Effector CD4-positive, alpha-beta T cell (primary cell): ENCODE measurements at regions not wholly inside any gene's neighbourhood (a gene's known extent, or its start where the extent isn't known, plus 50 kb on each side); places are given as distances from the start of the nearest gene placed in this dataset.

Experiments used
- DNase-seq: peaks from one replicate; pipeline ENCODE4 v3.0.0-alpha.2; 2020

GRCh38 chrX:25213611-25214010 lies 197.8 kb upstream of the ARX start:
- no peak for DNase-seq

- DNase-seq = no peak
These were observed 192.2 kb upstream of the ARX start for GRCh38 chrX:25207803-25208475.

DNA sequence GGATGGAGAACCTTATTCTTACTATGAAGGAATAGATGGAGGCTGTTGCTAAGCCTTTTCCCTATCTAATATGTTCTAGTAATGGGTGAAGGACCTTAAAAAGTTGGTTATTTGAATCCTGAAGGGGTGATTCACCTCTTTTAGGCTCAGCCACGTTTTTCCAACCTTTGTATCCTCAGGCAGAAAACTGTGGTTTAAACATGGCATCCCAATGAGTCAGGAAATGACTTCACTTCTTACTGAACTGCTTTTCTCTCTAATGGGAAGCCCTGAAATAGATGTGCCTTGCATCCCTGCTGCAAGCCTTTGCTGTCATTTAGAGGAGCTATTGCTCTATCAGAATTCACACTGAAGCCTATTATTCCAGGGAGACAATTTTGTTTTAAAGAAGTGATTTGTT lies 191.0 kb upstream of the ARX start:
- DNase-seq = no peak

DNA sequence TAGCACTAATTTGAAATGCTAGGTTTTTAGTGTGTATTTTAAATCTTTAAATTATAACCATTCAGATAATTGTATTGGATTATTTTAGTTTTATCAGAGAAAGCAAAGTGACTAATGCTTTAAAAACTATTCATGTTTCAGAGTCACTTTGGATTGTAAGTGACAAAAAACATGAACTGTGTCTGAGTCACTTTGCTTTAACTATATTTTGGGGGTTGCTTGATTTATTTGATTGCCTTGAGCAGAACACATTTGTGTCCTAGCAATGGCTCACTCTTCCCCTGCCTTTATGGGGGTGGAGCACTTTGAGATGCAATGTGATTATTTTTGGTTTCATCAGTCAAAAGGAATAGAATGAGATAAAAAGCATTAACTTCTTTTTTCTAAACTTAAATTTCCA lies 188.4 kb upstream of the ARX start:
- DNase-seq = no peak

GRCh38 chrX:25202827-25203226 lies 187.1 kb upstream of the ARX start:
- no peak for DNase-seq

- no peak for DNase-seq
These were observed 183.1 kb upstream of the ARX start for GRCh38 chrX:25198891-25199290.

GRCh38 chrX:25198253-25198652 lies 182.5 kb upstream of the ARX start:
- DNase-seq = no peak

GRCh38 chrX:25196221-25196620 lies 180.5 kb upstream of the ARX start:
- DNase-seq = no peak

GRCh38 chrX:25191403-25191802 lies 175.6 kb upstream of the ARX start:
- no peak for DNase-seq

- DNase-seq = no peak
These were observed 166.0 kb upstream of the ARX start for GRCh38 chrX:25181775-25182174.

DNA sequence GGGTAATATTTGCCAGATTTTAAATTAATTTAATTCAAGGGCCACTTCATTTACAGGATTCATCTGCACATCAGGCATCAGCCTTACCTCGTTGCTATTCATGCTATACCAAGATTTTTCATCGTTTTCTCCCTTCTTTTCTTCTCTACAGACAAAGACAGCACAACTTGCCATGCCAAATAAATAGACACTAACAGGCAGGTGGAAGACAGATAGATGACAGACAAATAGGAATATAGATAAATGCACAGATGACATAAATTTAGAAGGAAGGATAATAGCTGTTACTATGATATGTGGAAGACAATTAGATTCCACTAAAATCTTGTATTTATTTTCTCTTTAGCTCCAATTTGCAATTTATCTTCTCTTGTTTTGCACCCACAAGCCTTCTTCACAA lies 164.5 kb upstream of the ARX start:
- DNase-seq = no peak

- no peak for DNase-seq
These were observed 162.8 kb upstream of the ARX start for GRCh38 chrX:25178555-25178954.

DNA sequence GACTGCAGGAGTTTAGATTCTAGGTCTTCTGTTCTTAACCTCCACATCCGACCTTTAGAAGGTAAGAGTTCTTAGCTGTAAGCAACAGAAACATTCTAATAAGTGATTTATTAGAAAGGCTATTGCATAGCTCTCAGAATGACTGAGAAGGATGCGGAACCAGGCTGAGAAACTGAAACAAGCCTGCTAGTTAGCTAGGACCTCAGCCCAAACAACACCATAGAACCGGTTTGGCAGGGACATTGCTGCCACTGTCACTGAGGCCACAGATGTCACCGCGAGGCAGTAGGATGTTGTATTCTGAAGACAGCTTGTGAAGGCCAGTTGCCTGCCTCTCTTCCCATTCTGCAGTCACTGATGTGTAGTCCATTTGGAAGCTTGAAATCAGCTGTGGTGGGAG lies 160.0 kb upstream of the ARX start:
- DNase-seq = no peak

- DNase-seq = no peak
These were observed 159.4 kb upstream of the ARX start for GRCh38 chrX:25175171-25175570.

DNA sequence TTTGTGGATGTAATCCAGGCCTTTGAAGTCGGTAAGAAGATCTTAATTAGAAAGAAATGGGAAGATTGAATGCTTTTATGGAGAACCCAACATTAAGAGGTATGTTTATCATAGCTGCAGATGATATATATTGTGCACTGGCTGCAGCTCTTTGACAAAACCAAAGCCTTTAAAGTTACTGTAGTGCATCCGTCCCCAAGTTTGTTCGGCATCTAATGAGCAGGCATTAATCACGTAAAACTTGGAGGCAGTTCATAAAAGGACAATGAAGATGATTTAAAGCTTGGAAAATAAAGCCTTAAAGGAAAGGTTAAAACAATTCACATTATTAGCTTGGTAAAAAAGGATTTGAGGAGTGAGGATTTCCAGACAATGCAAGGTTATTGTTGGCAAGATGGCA lies 150.8 kb upstream of the ARX start:
- no peak for DNase-seq

DNA sequence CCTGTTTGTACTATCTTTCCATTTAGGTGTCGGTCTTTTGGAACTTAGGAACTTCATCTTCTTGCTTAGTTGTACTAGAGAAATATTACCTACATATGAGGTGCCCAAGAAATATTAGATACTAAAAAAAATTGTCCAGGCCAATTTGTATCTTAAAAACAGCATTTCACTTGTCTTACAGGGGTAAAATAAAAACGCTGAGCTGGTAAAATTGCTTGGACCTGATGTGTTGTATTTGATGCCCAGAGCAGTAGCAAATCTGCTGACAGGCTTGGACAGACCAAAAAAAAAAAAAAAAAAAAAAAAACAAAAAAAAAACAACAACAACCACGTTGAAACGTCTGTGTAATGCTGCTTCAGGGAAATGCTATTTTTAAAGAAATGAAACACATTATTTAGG lies 150.4 kb upstream of the ARX start:
- DNase-seq = no peak

GRCh38 chrX:25158635-25159034 lies 142.9 kb upstream of the ARX start:
- no peak for DNase-seq

- DNase-seq = no peak
These were observed 141.1 kb upstream of the ARX start for GRCh38 chrX:25156832-25157231.

- DNase-seq = no peak
These were observed 140.6 kb upstream of the ARX start for GRCh38 chrX:25156323-25156722.

DNA sequence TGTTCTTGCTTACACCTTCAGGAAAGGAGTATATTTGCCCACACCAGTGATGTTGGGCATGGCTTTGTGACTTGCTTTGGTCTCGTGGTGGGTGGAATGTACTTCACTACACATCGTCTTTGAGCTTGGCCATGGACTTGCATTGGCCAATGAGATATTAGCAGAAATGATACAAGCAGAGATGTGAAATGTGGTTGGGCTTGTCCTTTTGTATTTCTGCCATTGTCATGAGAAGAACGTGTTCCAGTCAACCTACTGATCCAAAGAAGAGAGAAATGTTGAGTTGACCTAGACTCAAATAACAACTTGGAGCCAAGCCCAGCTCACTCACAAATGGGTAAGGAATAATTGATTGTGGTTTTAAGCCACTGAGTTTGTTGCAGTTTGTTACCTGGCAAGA lies 138.4 kb upstream of the ARX start:
- DNase-seq = no peak

DNA sequence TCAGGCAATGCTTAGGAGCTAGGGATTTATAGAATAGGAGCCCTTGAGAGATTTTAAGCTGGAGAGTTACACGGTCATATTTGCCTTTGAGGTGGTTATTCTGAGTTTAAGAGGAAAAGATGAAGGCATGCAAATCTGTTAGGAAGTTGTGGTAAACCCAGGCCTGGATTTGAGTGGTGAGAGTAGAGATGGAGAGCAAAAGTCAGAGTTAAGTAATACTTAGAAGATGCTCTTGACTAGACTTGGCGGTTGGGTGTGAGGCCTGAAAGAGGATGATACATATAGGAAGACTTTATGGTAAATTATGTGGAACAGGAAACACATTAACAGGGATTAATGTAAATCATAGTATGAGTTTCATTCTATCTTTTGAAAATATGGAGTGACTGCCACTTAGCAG lies 136.0 kb upstream of the ARX start:
- DNase-seq = no peak

- peak; percentile 17 for DNase-seq
These were observed 128.5 kb upstream of the ARX start for GRCh38 chrX:25144043-25144940.

DNA sequence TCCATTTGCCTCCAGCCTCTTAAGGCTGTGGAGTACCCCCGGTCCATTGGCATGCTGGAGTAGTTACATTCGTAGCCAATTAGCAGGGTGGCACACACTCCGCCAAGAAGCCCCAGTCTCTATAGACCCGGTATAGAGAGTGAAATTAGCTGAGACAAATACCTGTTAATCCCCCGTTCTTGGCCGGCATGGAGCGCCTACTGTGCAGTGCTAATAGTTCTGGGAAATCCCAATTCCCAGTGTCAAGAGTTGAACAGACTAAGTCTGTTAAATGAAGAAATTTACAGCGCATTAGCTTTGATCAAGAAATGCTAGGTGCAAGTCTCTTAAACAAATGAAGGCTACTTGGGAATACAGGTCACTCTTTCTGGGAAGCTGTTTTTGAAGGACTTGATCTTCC lies 127.8 kb upstream of the ARX start:
- DNase-seq = no peak

DNA sequence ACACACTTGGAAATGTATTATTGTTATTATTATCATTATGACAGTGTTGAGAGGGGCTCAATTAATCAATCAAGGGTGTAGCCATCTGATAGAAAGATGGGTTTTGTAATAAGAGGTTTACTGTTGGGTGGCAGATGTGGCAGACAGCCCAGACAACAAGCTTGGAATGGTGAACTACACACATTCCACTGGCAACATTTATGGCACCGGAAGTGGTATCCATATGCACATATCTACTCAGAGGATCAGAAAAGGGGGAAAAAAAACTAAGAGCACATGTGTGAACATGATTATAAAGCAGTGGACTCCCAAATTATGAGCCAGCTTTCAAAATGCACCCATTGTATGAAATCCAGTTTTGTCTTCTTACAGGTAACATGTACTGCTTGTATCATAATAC lies 125.9 kb upstream of the ARX start:
- no peak for DNase-seq

DNA sequence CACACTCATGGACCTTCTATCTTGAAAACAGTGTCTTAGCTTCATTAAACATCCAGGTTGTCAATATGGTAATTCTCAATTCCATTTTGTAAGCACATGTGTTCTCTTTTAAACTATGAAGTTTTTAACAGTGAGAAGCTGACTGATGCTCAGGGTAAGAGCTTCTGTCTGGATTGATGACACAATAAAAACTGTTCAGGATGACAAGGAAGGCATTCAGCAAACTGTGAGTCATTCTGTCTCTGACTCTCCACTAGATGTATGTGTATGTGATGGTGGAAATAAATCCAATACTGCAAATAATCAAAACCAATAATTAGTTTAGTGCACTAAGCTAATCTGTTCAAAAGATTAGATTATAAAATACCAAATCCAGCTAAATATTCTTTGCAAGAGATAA lies 115.3 kb upstream of the ARX start:
- no peak for DNase-seq
